CD4-positive, alpha-beta T cell treated with Interleukin-15 for 4 hours (primary cell): ENCODE measurements at regions not wholly inside any gene's neighbourhood (a gene's known extent, or its start where the extent isn't known, plus 50 kb on each side); places are given as distances from the start of the nearest gene placed in this dataset.
"Not testable (repeated sequence)": the region's sequence is repeated elsewhere in the genome, so short reads cannot be mapped to it uniquely, and the experiment has no call there.

Experiments
- DNase-seq: peaks from one replicate; pipeline ENCODE4 v3.0.0-alpha.2; 2020; ENCODE audit warnings: low spot score

DNA sequence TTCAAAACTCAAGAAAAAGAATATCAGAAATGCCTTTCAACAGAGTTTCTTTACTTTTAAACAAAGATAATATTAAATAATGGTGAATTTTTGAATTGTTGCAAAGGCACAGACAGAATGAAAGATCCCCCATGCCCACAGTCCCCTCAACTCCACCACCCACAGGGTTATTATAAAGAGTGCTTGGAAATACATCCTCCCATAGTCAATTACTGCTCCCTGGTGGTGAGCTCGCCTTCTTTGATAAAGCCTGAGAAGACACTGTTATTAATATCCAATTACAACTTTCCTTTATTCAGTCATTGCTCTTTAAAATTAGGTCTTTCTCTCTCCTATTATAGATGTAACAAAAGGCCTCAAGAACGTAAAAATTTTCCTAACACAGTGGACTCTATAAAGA is 490.2 kb upstream of the RORB start:
- DNase-seq, result no peak

GRCh38 chr9:74007833-74008232 is 489.3 kb upstream of the RORB start:
- DNase-seq, result no peak

GRCh38 chr9:74016004-74016403 is 481.1 kb upstream of the RORB start:
- DNase-seq, result no peak

DNA sequence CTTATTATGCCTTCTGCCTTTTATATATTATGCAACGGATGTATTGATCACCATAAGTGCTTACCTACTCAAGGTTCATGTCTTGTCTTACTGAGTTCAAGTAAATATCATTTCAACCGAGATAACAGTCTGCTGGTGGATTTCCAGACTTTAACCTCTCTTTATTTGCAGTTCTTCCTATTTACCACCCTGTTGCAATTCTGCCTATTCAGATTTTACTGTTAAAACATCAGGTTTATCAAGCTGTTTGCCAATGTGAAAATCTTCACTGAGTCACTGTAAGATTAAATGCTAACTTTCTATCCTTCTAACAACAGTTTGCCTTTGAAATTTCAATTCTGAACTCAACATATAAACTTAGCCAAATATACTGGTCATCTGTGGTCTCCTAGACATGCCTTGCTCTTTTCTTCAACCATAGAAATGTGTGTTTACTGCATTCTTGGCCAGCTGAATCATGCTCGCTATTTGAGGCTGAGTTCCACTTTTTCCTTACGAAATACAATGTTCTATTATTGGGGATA is 471.7 kb upstream of the RORB start:
- DNase-seq, result no peak

DNA sequence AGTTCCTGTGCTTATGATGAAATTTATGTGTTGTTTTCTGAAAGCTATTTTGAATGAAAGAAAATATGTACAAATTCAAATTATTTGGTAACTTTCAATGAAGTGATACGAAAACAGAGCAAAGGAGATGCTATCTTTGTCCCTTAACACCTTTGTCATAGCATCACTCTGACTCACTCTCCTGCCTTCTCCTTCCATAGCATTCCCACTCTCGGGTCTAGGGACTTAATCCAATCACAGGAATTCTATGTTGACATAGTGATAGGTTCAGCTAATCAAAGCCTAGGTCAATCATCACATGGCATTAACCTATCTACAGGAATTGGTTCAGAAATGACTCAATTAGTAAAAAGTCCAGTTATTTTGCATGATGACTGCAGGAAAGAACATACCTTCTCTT is 464.7 kb upstream of the RORB start:
- DNase-seq, result no peak

- no peak for DNase-seq
Measured at GRCh38 chr9:74035786-74036185, 461.3 kb upstream of the RORB start.

GRCh38 chr9:74036549-74037231 is 460.4 kb upstream of the RORB start:
- DNase-seq, result no peak

GRCh38 chr9:74037274-74037673 is 459.9 kb upstream of the RORB start:
- no peak for DNase-seq

GRCh38 chr9:74041588-74041987 is 455.5 kb upstream of the RORB start:
- no peak for DNase-seq

- no peak for DNase-seq
Measured at GRCh38 chr9:74044844-74045243, 452.3 kb upstream of the RORB start.

- no peak for DNase-seq
Measured at GRCh38 chr9:74056023-74056422, 441.1 kb upstream of the RORB start.

DNA sequence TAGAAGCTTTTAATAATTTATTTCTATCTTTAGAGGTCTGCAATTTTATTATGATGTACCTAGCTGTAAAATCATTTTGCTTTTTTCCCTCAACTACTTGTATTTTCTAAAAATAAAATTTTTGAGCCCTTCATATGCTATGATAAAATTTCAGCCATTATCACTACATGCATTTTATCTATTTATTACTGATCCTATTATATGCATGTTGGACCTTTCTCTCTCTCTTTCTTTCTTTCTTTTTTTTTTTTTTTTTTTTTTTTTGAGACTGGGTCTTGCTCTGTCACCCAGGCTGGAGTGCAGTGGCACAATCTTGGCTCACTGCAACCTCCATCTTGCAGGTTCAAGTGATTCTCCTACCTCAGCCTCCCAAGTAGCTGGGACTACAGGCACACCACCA is 440.1 kb upstream of the RORB start:
- not testable (repeated sequence) for DNase-seq

DNA sequence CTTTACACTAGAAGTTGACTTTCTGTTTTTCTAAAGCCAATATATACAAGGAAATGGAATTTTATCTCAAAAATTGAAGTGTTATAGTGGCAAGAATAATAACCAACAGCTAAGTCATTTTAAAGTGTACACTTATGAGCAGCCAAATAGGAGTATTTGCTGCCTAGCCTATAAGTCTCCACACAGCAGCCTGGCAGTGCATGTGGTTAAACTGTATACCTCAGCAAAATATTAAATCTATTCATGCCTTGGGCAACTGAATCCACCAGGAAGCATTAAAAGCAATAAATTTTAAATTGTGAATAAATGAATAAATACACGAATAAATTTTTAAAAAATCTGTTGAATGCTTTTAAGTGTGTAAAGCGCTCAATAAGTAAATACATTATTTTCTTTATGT is 432.4 kb upstream of the RORB start:
- no peak for DNase-seq

- no peak for DNase-seq
Measured at GRCh38 chr9:74066128-74066527, 431.0 kb upstream of the RORB start.

GRCh38 chr9:74066605-74067004 is 430.5 kb upstream of the RORB start:
- DNase-seq, result no peak

- no peak for DNase-seq
Measured at GRCh38 chr9:74071502-74071901, 425.6 kb upstream of the RORB start.

GRCh38 chr9:74073897-74074296 is 423.2 kb upstream of the RORB start:
- no peak for DNase-seq

GRCh38 chr9:74078647-74079046 is 418.5 kb upstream of the RORB start:
- no peak for DNase-seq

GRCh38 chr9:74080652-74081051 is 416.5 kb upstream of the RORB start:
- not testable (repeated sequence) for DNase-seq

GRCh38 chr9:74083681-74084433 is 413.3 kb upstream of the RORB start:
- DNase-seq, result no peak

- DNase-seq, result not testable (repeated sequence)
Measured at GRCh38 chr9:74085384-74086037, 411.6 kb upstream of the RORB start.

- not testable (repeated sequence) for DNase-seq
Measured at GRCh38 chr9:74090921-74091320, 406.2 kb upstream of the RORB start.

GRCh38 chr9:74092491-74092834 is 404.7 kb upstream of the RORB start:
- no peak for DNase-seq
